HG03439 (cell line): ENCODE measurements at regions not wholly inside any gene's neighbourhood (a gene's known extent, or its start where the extent isn't known, plus 50 kb on each side); places are given as distances from the start of the nearest gene placed in this dataset.
"Not testable (repeated sequence)": the region's sequence is repeated elsewhere in the genome, so short reads cannot be mapped to it uniquely, and the experiment has no call there.

Experiments
- ATAC-seq: cut with Tn5 transposase; IDR thresholded peaks from one replicate; pipeline ENCODE4 v1.9.1; 2021; ENCODE audit warnings: mild to moderate bottlenecking, moderate library complexity; ENCODE audit not compliant: unreplicated experiment

DNA sequence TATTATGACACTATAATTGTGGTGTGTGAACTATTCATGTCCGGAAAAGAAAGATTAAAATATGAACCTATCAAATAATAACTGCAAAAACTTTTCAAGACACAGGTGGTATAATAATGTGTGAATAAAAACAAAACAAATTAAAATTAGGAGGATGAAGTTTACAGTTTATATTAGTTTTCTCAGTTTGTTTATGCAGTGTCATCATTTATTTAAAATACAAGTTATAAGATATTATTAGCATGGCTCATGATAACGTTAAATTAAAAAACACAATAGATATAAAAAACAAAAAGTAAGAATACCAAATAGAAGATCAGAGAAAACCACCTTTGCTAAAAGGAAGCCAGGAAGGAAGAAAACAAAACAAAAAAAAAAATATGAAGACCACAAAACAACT lies 963.8 kb upstream of the ALCAM start:
- ATAC-seq, result no peak

DNA sequence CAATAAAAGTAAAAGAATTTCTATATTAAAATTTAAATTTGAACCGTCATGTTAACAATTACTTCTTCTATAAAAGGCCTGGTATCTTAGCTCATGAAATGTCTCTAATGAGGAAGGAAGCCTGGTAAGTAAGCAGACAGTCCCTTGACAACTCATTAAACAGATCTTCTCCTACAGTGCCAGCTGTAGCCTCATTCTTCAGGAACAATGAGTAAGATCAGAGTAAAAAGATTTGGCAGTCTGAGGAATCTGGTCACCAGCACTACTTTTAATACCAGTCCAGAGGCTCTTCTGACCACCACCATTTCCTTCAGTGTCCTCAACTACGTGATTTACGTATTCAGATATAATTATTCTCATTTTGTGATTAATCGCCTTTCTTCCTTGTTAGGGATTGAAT lies 955.0 kb upstream of the ALCAM start:
- no peak for ATAC-seq

- no peak for ATAC-seq
These were observed 953.8 kb upstream of the ALCAM start for GRCh38 chr3:104412608-104413580.

DNA sequence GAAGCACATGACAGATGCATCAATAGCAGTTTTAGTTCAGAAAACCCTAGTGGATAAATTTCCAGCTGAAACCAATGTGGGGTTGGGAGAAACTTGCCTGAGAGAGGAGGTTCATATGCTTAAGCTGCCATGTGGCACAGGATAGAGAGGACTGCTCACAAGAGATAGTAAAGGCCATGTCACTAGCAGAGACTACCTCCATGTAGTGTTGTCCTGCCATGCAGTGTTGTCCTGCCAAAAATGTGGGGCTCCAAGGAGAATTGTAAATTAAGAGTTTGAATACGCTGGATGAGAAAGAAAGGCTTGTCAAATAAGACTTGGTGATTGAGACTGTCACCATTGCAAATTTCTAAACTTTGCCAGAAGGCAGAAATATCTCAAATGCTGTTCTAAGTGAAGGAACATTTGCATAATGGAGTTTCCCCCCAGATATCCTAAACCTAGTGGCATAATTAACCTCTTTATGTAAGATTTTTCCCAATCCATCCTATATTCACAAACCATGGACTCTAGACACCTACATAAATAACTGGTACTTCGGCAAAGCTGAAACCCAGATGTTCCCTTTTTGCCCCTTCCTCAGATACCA lies 938.3 kb upstream of the ALCAM start:
- no peak for ATAC-seq

DNA sequence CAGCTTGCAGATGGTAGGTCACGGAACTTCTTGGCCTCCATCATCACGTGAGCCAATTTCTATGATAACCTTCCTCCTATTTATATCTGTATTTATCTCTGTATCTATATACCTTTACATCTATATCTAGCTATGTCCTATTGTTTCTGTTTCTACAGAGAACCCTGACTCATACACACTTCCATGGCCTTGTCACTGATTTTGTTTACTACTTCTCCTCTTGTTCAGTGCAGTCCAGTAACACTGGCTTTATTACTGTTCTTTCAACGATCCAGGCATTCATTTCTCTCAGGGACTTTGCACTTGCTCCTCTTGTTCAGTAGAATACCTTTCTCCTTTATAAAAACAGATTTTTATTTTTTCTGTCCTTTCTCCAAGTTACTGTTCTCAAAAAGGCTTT lies 937.0 kb upstream of the ALCAM start:
- ATAC-seq, result no peak

GRCh38 chr3:104436506-104436905 lies 930.2 kb upstream of the ALCAM start:
- no peak for ATAC-seq

- no peak for ATAC-seq
These were observed 929.5 kb upstream of the ALCAM start for GRCh38 chr3:104437131-104437750.

DNA sequence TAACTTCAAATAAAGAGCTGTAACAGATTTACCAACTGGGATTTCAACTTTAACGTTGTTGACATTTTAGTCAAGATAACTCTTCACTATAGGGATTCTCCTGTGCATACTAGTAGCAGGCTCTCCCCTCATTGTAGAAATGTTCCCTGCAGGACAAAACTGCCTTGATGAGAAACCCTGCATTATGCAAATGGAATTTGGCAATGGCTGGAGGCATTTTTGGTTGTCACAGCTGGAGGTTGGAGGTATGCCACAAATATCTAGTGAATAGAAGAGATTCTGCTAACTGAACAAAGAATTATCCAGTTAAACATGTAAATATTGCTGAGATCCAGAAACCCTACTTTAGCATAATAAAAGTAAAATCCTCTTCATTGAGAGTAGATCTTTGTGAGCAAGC lies 928.8 kb upstream of the ALCAM start:
- ATAC-seq, result no peak

- no peak for ATAC-seq
These were observed 928.0 kb upstream of the ALCAM start for GRCh38 chr3:104438706-104439105.

DNA sequence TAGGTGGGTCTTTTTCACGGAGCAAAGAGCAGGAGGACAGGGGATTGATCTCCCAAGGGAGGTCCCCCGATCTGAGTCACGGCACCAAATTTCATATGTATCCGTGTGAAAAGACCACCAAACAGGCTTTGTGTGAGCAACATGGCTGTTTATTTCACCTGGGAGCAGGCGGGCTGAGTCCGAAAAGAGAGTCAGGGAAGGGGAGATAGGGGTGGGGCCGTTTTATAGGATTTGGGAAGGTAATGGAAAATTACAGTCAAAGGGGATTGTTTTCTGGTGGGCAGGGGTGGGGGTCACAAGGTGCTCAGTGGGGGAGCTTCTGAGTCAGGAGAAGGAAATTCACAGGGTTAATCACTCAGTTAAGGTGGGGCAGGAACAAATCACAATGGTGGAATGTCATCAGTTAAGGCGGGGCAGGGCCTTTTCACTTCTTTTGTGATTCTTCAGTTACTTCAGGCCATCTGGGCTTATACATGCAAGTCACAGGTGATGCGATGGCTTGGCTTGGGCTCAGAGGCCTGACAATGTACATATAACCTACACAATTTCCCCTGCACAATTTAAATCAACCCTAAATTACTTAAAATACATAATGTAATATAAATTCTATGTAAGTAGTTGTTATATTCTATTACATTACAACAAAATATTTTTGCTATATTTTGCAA lies 921.3 kb upstream of the ALCAM start:
- ATAC-seq, result not testable (repeated sequence)

DNA sequence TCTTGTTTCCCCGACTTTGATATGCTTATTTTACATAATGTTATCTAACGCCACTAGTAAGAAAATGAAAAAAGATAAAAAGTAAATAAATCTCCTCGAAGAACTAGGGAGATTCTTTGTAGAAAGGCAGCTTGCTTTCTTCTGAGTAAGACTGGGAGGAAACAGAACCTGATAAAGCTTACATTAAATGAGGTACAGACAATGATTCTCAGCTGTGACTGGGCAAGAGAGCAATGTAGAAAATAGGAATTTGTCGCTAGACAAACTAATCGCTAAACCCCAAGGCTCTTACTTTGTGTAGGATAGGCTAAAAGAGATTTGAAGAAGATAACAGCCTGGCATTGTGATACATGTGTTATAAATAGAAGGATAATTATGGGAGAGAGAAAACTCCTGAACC lies 919.0 kb upstream of the ALCAM start:
- ATAC-seq, result no peak

DNA sequence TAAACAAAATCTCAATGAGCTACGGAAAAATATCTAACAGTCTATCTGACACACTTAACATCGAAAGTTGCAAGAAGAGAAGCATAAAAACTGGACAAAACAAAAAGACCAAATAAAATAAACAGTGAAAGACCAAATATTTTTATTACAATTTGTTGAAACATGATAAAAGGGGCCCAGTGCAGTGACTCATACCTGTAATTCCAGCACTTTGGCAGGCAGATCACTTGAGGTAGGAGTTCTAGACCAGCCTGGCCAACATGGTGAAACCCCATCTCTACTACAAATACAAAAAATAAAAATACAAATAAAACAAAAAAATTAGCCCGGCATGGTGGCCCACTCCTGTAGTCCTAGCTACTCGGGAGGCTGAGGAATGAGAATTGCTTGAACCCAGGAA lies 914.0 kb upstream of the ALCAM start:
- ATAC-seq, result no peak

GRCh38 chr3:104458657-104459056 lies 908.1 kb upstream of the ALCAM start:
- no peak for ATAC-seq

GRCh38 chr3:104460477-104461406 lies 906.0 kb upstream of the ALCAM start:
- ATAC-seq, result no peak

GRCh38 chr3:104461431-104461830 lies 905.3 kb upstream of the ALCAM start:
- ATAC-seq, result no peak

DNA sequence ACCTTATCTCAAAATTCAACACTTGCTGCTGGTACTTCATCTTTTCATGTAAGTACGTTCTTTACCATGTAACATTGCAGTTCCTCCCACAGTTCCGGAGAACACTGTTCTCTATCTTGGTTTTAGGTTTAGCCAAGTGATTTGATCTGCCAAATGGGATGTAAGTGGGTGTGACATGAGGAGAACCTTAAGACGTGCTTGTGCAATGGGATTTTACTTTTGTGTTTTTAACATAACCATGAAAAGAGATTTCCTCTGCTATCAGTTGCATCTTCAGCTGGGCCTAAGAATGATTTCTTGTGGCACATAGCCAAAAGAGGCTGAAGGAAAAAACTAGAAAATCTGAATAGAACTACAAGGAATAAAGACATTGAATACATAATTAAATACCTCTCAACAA lies 894.5 kb upstream of the ALCAM start:
- no peak for ATAC-seq

DNA sequence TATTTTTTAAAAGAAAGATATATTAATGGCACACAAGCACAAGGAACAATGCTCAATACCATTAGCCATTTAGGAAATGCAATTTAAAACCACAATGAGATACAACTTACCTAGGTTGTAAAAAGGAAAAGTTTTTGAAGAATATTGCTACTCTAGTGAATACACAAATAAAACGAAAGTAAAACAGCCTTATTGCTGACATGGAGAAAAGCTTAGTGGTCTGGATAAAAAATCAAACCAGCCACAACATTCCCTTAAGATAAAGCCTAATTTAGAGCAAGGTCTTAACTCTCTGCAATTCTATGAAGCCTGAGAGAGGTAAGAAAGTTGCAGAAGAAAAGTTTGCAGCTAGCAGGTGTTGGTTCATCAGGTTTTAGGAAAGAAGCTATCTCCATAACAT lies 892.7 kb upstream of the ALCAM start:
- ATAC-seq, result no peak

GRCh38 chr3:104503022-104503421 lies 863.7 kb upstream of the ALCAM start:
- ATAC-seq, result no peak

DNA sequence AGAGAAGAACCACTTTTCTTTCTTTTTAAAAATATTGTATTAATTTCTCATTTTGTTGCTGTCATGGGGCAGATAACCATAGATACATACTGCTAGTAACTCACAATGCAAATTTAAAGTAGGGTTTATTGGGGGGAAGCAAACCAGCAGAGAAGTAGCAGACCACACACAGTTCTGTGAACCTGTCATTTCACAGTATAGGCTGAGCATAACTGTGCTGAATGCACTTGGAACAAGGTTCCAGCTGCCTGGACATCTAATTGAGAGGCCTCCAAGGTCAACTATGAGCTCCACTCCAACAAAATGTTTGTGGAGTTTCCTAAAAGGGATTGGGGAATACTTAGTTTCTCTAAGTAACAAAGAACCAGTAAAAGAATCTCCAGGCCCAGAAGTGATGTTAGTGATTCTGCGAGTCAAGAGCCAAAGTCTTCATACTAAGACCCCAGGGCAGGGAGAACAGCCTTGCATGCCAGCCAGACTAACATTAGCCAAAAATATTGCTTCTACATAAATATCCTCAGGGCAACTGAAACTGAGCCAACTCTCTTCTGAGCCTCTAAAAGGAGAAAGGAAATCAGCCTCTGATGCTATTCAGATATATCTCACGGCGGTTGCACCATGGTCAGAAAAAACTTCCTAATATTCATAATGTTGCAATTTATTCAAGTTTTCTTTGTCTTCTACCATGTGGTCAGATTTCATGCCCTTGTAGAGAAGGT lies 856.4 kb upstream of the ALCAM start:
- ATAC-seq, result no peak

DNA sequence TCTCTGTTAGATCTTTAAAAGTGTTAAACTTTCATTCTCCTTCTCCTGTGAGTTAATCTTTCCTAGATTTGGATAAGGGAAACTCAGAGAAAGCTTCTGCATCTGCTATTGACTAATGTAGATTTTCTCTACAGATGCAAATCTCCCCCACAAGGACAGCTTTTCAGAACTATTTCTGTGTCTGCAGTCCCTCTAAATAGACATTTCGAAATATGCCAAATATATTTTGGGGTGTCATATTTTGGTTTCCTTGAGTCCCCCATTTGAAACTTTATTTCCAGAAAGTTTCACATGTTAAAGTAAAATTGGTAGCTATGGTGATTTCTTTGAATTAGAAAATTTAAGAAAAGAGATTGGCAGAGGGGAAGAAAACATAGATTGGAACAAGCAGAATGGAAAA lies 852.3 kb upstream of the ALCAM start:
- ATAC-seq, result no peak
